Body of pancreas (tissue), 4 donors: ENCODE measurements at regions not wholly inside any gene's neighbourhood (a gene's known extent, or its start where the extent isn't known, plus 50 kb on each side); places are given as distances from the start of the nearest gene placed in this dataset.

Source experiments
- ATAC-seq: fragments of 150-250 bp; one replicate; pipeline ENCODE4 v1.9.1; 2016
- DNase-seq, 4 donors: peaks; one replicate each; pipeline ENCODE4 v3.0.0-alpha.2; 2019
- H3K27ac ChIP-seq, 4 donors: fragments of 200-600 bp; sonication (generic); 1 replicate in 3 of 4; 2 replicates in 1 of 4; pipeline versions ENCODE4 v1.5.1 to v1.6.1; 2016 to 2019; ENCODE audit warnings: mild to moderate bottlenecking in 1 of 4, mixed read lengths in 1 of 4, moderate library complexity in 1 of 4
- H3K27me3 ChIP-seq, 2 donors: fragments of 200-600 bp; sonication (generic); one replicate each; pipeline ENCODE4 v1.6.0; 2016; ENCODE audit warnings: mild to moderate bottlenecking in 1 of 2
- H3K36me3 ChIP-seq, 2 donors: fragments of 200-600 bp; sonication (generic); replicated peaks in 1 of 2; 2 replicates each; pipeline ENCODE4 v1.5.1; 2016; ENCODE audit warnings: low read depth in 2 of 2; ENCODE audit not compliant: insufficient read depth in 1 of 2
- H3K4me1 ChIP-seq: fragments of 200-600 bp; sonication (generic); one replicate; pipeline ENCODE4 v1.6.0; 2016
- H3K4me3 ChIP-seq, 2 donors: fragments of 200-600 bp; sonication (generic); 1 replicate in 1 of 2; 2 replicates in 1 of 2; pipeline ENCODE4 v1.5.1; 2016 to 2019
- H3K9me3 ChIP-seq, 3 donors: fragments of 200-600 bp; sonication (generic); 1 replicate in 2 of 3; 2 replicates in 1 of 3; pipeline ENCODE4 v1.5.1; 2016
- CTCF ChIP-seq, 7 experiments: fragments of 450-650 bp in 4 of 7; fragments of 200-600 bp in 3 of 7; sonication (generic) in 3 of 7; IDR thresholded peaks; one replicate each; pipeline ENCODE4 v1.5.1; 2016 to 2019; ENCODE audit warnings: antibody characterized with exemption in 7 of 7
- POLR2A ChIP-seq, 3 donors: fragments of 450-650 bp; IDR thresholded peaks; one replicate each; pipeline ENCODE4 v1.6.1; 2016; ENCODE audit warnings: antibody characterized with exemption in 3 of 3, mild to moderate bottlenecking in 2 of 3
- WGBS, 2 donors: methylation state at CpG; one replicate each; pipeline ENCODE4 v1.1.5; 2017; 5-methylcytosine and 5-hydroxymethylcytosine counted together
- intact Hi-C: fragments of 100-400 bp; cut with DNase I; formaldehyde crosslinking; loops from one replicate; pipeline ENCODE4 v1.15.1; 2023

- 43 to 44% methylated on average over 8 of the region's 8 CpGs for WGBS, 2 donors
- Histone ChIP-seq H3K9me3 (no peaks in the 10 kb centered on the region), H3K27me3 (no peaks in the 10 kb centered on the region), H3K4me1 (no peaks in the 10 kb centered on the region), H3K27ac (no peak overlapping the region), H3K36me3 (no peaks in the 10 kb centered on the region), H3K4me3 (no peak overlapping the region)
- intact Hi-C loops: no loop called here
- TF ChIP-seq POLR2A (IDR thresholded peaks at IDR 0.05) (no peak), CTCF (IDR thresholded peaks at IDR 0.05) (no peak)
- no peak for ATAC-seq
- no peak for DNase-seq
These were observed 83.4 kb downstream of the TFAP2A start for GRCh38 chr6:10331334-10331968.

GRCh38 chr6:10330515-10330914 lies 84.4 kb downstream of the TFAP2A start:
- ATAC-seq (no peak), DNase-seq (no peak)
- intact Hi-C loops: no loop called here
- Histone ChIP-seq H3K4me3 (no peak overlapping the region), H3K9me3 (no peaks in the 10 kb centered on the region), H3K27ac (no peak overlapping the region), H3K4me1 (no peaks in the 10 kb centered on the region), H3K27me3 (no peaks in the 10 kb centered on the region), H3K36me3 (no peaks in the 10 kb centered on the region)
- 51 to 68% methylated on average over 2 of the region's 2 CpGs for WGBS, 2 donors
- TF ChIP-seq CTCF (IDR thresholded peaks at IDR 0.05) (no peak), POLR2A (IDR thresholded peaks at IDR 0.05) (no peak)

DNA sequence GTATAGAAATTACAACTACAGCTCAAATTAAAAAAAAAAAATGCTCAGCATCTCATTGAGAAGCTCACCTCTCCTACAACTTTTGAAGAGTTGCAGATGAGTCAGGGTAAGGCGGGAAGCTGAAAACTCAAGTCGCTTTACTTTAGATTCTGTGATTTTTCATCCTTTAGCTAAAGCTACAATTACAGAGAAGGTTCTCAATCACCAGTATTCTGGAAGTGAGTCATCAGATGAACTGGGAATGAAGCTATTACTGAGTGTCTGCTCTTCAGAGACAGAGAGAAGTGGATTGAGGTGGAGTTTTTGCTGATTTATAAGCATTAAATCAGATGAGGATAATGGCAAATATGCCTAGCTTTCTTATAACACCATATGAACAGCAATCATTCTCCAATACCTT lies 91.9 kb downstream of the TFAP2A start:
- no peak overlapping the region for H3K27ac ChIP-seq
- intact Hi-C loops: no loop called here
- DNase-seq (no peak), ATAC-seq (no peak)
- H3K36me3 ChIP-seq: no peaks in the 10 kb centered on the region
- no peaks in the 10 kb centered on the region for H3K9me3 ChIP-seq
- H3K27me3 ChIP-seq: no peaks in the 10 kb centered on the region
- WGBS, 2 donors: 71 to 87% methylated on average over 2 of the region's 2 CpGs
- H3K4me3 ChIP-seq: no peak overlapping the region
- H3K4me1 ChIP-seq: no peaks in the 10 kb centered on the region
- TF ChIP-seq CTCF (IDR thresholded peaks at IDR 0.05) (no peak), POLR2A (IDR thresholded peaks at IDR 0.05) (no peak)

DNA sequence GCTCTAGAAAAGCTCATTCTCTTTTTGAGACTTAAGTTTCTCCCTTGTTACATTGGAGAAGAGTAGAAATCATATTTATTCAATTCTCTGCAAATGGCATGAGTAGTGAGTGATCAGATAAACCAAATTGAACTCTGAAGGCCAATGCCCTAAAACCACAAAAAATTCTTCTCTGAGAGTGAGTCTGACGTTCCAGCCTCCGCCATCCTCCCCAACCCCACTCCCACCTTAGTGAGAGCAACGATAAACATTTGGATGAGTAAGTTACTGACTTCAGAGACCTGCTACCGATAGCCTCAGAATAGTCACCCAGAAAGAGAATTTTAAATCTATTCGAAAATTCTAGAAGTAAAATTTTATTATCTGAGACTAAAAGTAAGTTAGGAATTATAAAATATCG lies 94.6 kb downstream of the TFAP2A start:
- ATAC-seq: no peak
- Histone ChIP-seq H3K9me3 (no peaks in the 10 kb centered on the region), H3K27ac (no peak overlapping the region), H3K4me1 (no peaks in the 10 kb centered on the region), H3K36me3 (no peaks in the 10 kb centered on the region), H3K27me3 (no peaks in the 10 kb centered on the region), H3K4me3 (no peak overlapping the region)
- 58 to 61% methylated on average over 6 of the region's 6 CpGs for WGBS, 2 donors
- TF ChIP-seq POLR2A (IDR thresholded peaks at IDR 0.05) (no peak), CTCF (IDR thresholded peaks at IDR 0.05) (no peak)
- no peak for DNase-seq
- intact Hi-C loops: no loop called here

DNA sequence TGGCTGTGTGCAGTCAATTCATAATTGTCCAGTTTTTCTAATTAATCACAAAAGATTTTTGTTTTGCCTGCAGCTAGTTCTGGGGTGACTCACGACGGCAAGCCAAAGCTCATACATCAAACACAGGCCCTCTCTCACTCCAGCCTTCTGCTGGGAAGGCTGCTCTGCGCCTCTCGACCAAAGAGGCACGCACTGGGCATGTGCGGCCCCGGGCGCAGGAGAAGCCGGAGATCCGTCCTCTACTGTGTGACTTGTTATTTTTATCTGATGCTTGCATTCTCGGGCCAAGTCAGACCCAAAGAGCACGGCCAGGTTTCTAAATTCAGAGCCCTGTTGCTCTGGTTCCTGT lies 98.5 kb downstream of the TFAP2A start:
- H3K9me3 ChIP-seq: no peaks in the 10 kb centered on the region
- no peak overlapping the region for H3K27ac ChIP-seq
- no peaks in the 10 kb centered on the region for H3K4me1 ChIP-seq
- H3K36me3 ChIP-seq: no peaks in the 10 kb centered on the region
- DNase-seq (no peak), ATAC-seq (no peak)
- H3K27me3 ChIP-seq: no peaks in the 10 kb centered on the region
- 52 to 63% methylated on average over 12 of the region's 12 CpGs for WGBS, 2 donors
- H3K4me3 ChIP-seq: no peak overlapping the region
- TF ChIP-seq POLR2A (IDR thresholded peaks at IDR 0.05) (no peak), CTCF (IDR thresholded peaks at IDR 0.05) (no peak)
- intact Hi-C loops: no loop called here
